Neural cell (in vitro differentiated cells): ENCODE measurements at regions not wholly inside any gene's neighbourhood (a gene's known extent, or its start where the extent isn't known, plus 50 kb on each side); places are given as distances from the start of the nearest gene placed in this dataset.

ENCODE experiments used
- H2AFZ ChIP-seq: fragments of 200-600, 300-800 bp; sonication (generic), shearing (Covaris generic); 2 replicates; pipeline ENCODE4 v1.6.0; 2014; ENCODE audit warnings: low read depth, mild to moderate bottlenecking, antibody characterized with exemption, low read length, moderate library complexity
- H3F3A ChIP-seq: fragments of 200-600 bp; shearing (Covaris generic); 2 replicates; pipeline ENCODE4 v1.6.1; 2016; ENCODE audit warnings: mild to moderate bottlenecking, moderate library complexity, mixed read lengths, antibody characterized with exemption, low read length; ENCODE audit not compliant: insufficient read depth, poor library complexity, severe bottlenecking
- H3K27ac ChIP-seq: fragments of 200-600, 300-800 bp; sonication (generic), shearing (Covaris generic); 2 replicates; pipeline ENCODE4 v1.5.1; 2014; ENCODE audit warnings: mild to moderate bottlenecking, low read length, moderate library complexity
- H3K27me3 ChIP-seq: fragments of 300-800, 200-600 bp; sonication (generic), shearing (Covaris generic); 2 replicates; pipeline ENCODE4 v1.6.0; 2014; ENCODE audit warnings: mild to moderate bottlenecking, low read depth, low read length, moderate library complexity; ENCODE audit not compliant: insufficient read depth
- H3K36me3 ChIP-seq: fragments of 300-800, 200-600 bp; sonication (generic), shearing (Covaris generic); 2 replicates; pipeline ENCODE4 v1.5.1; 2014; ENCODE audit warnings: mild to moderate bottlenecking, antibody characterized with exemption, low read length, moderate library complexity; ENCODE audit not compliant: insufficient read depth
- H3K4me2 ChIP-seq: fragments of 300-800, 200-600 bp; sonication (generic), shearing (Covaris generic); 2 replicates; pipeline ENCODE4 v1.6.0; 2014; ENCODE audit warnings: mild to moderate bottlenecking, low read length
- H3K4me3 ChIP-seq: fragments of 300-800, 200-600 bp; sonication (generic), shearing (Covaris generic); 2 replicates; pipeline ENCODE4 v1.5.1; 2014; ENCODE audit warnings: mild to moderate bottlenecking, low read length, moderate library complexity
- H3K79me2 ChIP-seq: fragments of 200-600 bp; shearing (Covaris generic); replicated peaks from 2 replicates; pipeline ENCODE4 v1.6.0; 2014; ENCODE audit warnings: mild to moderate bottlenecking, low read length, moderate library complexity; ENCODE audit not compliant: insufficient read depth
- H3K9ac ChIP-seq: fragments of 300-800, 200-600 bp; sonication (generic), shearing (Covaris generic); 2 replicates; pipeline ENCODE4 v1.6.1; 2016; ENCODE audit warnings: mild to moderate bottlenecking, low read length, mixed read lengths
- H3K9me2 ChIP-seq: fragments of 200-600 bp; shearing (Covaris generic); 2 replicates; pipeline ENCODE4 v1.6.1; 2016; ENCODE audit warnings: mild to moderate bottlenecking, low read length, mixed read lengths; ENCODE audit not compliant: insufficient read depth
- H3K9me3 ChIP-seq: fragments of 200-600, 300-800 bp; sonication (generic), shearing (Covaris generic); 2 replicates; pipeline ENCODE4 v1.6.1; 2016; ENCODE audit warnings: mild to moderate bottlenecking, mixed run types, low read length, moderate library complexity, mixed read lengths
- H4K20me1 ChIP-seq: fragments of 200-600 bp; shearing (Covaris generic); 2 replicates; pipeline ENCODE4 v1.6.1; 2016; ENCODE audit warnings: mild to moderate bottlenecking, mixed run types; ENCODE audit not compliant: insufficient read depth
- EP300 ChIP-seq: fragments of 450-650 bp; conservative IDR thresholded peaks from 2 replicates; pipeline ENCODE4 v1.6.1; 2014; ENCODE audit warnings: antibody characterized with exemption, mild to moderate bottlenecking, moderate library complexity; ENCODE audit not compliant: poor library complexity, severe bottlenecking
- EZH2 ChIP-seq: fragments of 200-600, 300-800 bp; shearing (Covaris generic), sonication (generic); IDR thresholded peaks from 2 replicates; pipeline ENCODE4 v1.6.1; 2014; ENCODE audit warnings: antibody characterized with exemption, low read length, borderline replicate concordance, mild to moderate bottlenecking; ENCODE audit not compliant: insufficient read depth, poor library complexity, severe bottlenecking
- MXI1 ChIP-seq: fragments of 450-650 bp; conservative IDR thresholded peaks from 2 replicates; pipeline ENCODE4 v1.6.1; 2014; ENCODE audit warnings: antibody characterized with exemption, mild to moderate bottlenecking; ENCODE audit not compliant: poor library complexity, severe bottlenecking
- POLR2AphosphoS5 ChIP-seq: IDR thresholded peaks from 2 replicates; pipeline ENCODE4 v1.6.1; 2012
- RAD21 ChIP-seq: fragments of 450-650 bp; conservative IDR thresholded peaks from 2 replicates; pipeline ENCODE4 v1.6.1; 2014; ENCODE audit warnings: antibody characterized with exemption, mild to moderate bottlenecking, moderate library complexity
- SMC3 ChIP-seq: fragments of 450-650 bp; conservative IDR thresholded peaks from 2 replicates; pipeline ENCODE4 v1.6.1; 2014; ENCODE audit warnings: antibody characterized with exemption, mild to moderate bottlenecking, moderate library complexity; ENCODE audit not compliant: poor library complexity
- TAF1 ChIP-seq: IDR thresholded peaks from 2 replicates; pipeline ENCODE4 v1.6.1; 2012; ENCODE audit warnings: low read depth
- TF ChIP-seq, protein P1 (sequence below): fragments of 450-650 bp; IDR thresholded peaks from 2 replicates; pipeline ENCODE4 v1.5.1; 2014; ENCODE audit warnings: antibody characterized with exemption, mild to moderate bottlenecking, moderate library complexity; ENCODE audit not compliant: poor library complexity, severe bottlenecking
- TF ChIP-seq, protein P2 (sequence below): IDR thresholded peaks from 2 replicates; pipeline ENCODE4 v1.6.1; 2012; ENCODE audit warnings: borderline replicate concordance

DNA sequence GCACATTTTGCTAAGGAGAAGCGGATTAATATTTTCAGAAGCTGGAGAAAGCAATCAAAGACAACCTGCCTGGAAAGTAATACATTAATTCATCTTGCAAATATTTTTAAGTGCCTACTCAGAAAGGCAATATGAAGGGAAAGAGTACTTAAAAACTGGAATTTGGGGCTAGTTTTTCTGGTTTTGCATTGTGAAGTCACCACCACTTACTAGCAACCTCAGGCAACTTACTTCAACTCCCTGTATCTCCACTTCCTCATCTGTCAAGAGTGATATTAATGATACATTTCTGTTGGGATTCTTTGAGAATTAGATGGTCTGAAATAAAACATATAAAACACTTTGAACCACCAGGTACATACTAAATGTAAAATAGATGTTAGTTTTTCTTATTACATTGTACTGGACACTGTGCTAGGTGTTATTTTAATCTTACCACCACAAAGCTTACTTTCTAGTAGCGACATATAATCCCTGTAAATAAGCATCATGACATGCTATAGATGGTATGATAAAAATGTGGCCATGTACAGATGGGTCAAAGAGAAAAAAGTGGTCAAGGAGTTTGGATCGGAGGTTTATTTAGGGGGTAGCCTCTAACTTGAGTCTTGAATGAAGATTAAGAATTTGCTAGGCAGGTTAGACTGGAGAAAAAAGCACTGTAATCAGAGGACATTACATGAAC is 101.2 kb downstream of the SPRY2 start:
- Histone ChIP-seq H3F3A (no peaks in the 10 kb centered on the region), H3K4me2 (no peak overlapping the region), H4K20me1 (no peaks in the 10 kb centered on the region), H3K79me2 (no peaks in the 10 kb centered on the region), H3K4me3 (no peak overlapping the region), H3K9ac (no peak overlapping the region), H3K9me3 (no peaks in the 10 kb centered on the region), H3K27ac (no peak overlapping the region), H2AFZ (no peak overlapping the region), H3K9me2 (no peaks in the 10 kb centered on the region), H3K27me3 (no peaks in the 10 kb centered on the region), H3K36me3 (no peaks in the 10 kb centered on the region)
- TF ChIP-seq TAF1 (no peak), SMC3 (no peak), EZH2 (no peak)

DNA sequence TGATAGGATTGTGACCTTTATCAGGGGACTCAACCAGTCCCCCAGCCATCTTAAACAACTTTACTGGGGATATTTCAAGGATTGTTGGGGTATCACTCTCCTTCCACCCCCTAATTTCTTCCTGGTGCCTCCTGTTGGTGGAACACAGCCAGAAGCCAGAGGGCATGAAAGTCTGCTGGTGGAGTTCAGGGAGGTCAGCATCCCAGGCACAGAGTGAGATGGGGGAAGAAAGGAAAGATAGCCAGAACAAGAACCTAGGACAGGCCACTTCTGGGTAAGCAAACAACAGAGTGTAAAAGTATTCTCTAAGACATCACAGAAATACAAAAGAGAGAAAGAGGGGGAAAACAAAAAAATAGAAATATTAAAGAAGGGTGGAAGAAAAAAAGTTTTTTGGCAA is 101.8 kb downstream of the SPRY2 start:
- H3K79me2 ChIP-seq: no peaks in the 10 kb centered on the region
- no peaks in the 10 kb centered on the region for H4K20me1 ChIP-seq
- no peak overlapping the region for H3K4me3 ChIP-seq
- no peak overlapping the region for H3K9ac ChIP-seq
- H3F3A ChIP-seq: no peaks in the 10 kb centered on the region
- no peaks in the 10 kb centered on the region for H3K9me2 ChIP-seq
- no peaks in the 10 kb centered on the region for H3K36me3 ChIP-seq
- TF ChIP-seq MXI1 (no peak), RAD21 (no peak)
- H3K9me3 ChIP-seq: no peaks in the 10 kb centered on the region
- H3K27ac ChIP-seq: no peak overlapping the region
- H3K4me2 ChIP-seq: no peak overlapping the region
- H2AFZ ChIP-seq: no peak overlapping the region
- no peaks in the 10 kb centered on the region for H3K27me3 ChIP-seq

DNA sequence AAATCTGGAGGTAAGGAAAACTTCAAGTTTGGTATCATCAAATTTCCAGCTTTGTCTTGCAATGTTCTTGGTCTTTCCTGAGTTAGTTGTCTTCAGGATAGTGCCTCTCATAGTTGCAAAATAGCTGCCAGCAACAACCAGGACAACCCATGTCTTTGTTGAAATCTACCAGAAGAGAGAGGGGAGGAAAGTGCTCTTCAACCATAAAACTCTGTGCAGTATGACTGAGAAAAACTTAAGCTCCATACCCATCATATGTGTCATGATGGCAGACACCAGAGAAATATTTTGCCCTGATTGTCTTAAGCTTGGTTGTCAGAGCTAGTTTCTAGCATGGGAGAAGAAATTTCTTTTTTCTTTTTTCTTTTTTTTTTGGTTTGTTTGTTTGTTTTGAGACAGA is 103.3 kb downstream of the SPRY2 start:
- Histone ChIP-seq H3K27ac (no peak overlapping the region), H3K9me2 (no peaks in the 10 kb centered on the region), H2AFZ (no peak overlapping the region), H3K9me3 (no peaks in the 10 kb centered on the region), H3K27me3 (no peaks in the 10 kb centered on the region), H3K4me2 (no peak overlapping the region), H3K79me2 (no peaks in the 10 kb centered on the region), H3K9ac (no peak overlapping the region), H3K36me3 (no peaks in the 10 kb centered on the region), H4K20me1 (no peaks in the 10 kb centered on the region), H3F3A (no peaks in the 10 kb centered on the region), H3K4me3 (no peak overlapping the region)
- no peak for TF ChIP-seq TAF1
- no peak for TF ChIP-seq RAD21
- no peak for TF ChIP-seq EZH2
- TF ChIP-seq, protein P1, sequence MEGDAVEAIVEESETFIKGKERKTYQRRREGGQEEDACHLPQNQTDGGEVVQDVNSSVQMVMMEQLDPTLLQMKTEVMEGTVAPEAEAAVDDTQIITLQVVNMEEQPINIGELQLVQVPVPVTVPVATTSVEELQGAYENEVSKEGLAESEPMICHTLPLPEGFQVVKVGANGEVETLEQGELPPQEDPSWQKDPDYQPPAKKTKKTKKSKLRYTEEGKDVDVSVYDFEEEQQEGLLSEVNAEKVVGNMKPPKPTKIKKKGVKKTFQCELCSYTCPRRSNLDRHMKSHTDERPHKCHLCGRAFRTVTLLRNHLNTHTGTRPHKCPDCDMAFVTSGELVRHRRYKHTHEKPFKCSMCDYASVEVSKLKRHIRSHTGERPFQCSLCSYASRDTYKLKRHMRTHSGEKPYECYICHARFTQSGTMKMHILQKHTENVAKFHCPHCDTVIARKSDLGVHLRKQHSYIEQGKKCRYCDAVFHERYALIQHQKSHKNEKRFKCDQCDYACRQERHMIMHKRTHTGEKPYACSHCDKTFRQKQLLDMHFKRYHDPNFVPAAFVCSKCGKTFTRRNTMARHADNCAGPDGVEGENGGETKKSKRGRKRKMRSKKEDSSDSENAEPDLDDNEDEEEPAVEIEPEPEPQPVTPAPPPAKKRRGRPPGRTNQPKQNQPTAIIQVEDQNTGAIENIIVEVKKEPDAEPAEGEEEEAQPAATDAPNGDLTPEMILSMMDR: no peak
- no peak for TF ChIP-seq POLR2AphosphoS5
- TF ChIP-seq, protein P2, sequence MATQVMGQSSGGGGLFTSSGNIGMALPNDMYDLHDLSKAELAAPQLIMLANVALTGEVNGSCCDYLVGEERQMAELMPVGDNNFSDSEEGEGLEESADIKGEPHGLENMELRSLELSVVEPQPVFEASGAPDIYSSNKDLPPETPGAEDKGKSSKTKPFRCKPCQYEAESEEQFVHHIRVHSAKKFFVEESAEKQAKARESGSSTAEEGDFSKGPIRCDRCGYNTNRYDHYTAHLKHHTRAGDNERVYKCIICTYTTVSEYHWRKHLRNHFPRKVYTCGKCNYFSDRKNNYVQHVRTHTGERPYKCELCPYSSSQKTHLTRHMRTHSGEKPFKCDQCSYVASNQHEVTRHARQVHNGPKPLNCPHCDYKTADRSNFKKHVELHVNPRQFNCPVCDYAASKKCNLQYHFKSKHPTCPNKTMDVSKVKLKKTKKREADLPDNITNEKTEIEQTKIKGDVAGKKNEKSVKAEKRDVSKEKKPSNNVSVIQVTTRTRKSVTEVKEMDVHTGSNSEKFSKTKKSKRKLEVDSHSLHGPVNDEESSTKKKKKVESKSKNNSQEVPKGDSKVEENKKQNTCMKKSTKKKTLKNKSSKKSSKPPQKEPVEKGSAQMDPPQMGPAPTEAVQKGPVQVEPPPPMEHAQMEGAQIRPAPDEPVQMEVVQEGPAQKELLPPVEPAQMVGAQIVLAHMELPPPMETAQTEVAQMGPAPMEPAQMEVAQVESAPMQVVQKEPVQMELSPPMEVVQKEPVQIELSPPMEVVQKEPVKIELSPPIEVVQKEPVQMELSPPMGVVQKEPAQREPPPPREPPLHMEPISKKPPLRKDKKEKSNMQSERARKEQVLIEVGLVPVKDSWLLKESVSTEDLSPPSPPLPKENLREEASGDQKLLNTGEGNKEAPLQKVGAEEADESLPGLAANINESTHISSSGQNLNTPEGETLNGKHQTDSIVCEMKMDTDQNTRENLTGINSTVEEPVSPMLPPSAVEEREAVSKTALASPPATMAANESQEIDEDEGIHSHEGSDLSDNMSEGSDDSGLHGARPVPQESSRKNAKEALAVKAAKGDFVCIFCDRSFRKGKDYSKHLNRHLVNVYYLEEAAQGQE: no peak
- no peak for TF ChIP-seq EP300
- no peak for TF ChIP-seq SMC3
